ENCODE measurements at regions not wholly inside any gene's neighbourhood (a gene's known extent, or its start where the extent isn't known, plus 50 kb on each side); places are given as distances from the start of the nearest gene placed in this dataset.

DNA sequence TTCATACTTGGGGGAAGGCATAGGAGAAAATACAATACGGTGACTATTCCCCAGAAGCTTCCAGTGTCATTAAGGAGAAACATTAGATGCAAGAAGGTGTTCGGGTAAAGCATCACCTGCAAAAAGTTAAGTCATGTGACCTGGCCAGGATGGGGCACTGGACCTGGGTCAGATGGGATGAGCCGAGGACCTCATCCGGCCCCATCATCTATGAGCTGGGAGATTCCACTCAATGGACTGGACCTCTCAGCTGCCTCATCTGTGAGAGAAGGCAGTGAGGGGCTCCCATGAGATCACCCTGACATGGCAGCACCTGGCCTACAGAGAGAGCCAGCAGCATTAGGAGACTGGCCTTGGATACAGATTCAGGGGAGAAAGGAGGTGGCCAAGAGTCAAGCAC lies 111.4 kb upstream of the TEX51 start:
- H3K4me1 ChIP-seq (replicated peaks in 1 of 2): peaks cover 0 to under 1% of the 10 kb centered on the region in 2 donors
- no peak overlapping the region for H3K4me3 ChIP-seq
- H3K27ac ChIP-seq: no peak overlapping the region
- WGBS, 10 experiments: 0 to 100% (median 71%) methylated on average over 1 to 4 of the region's 4 CpGs; no CpG with 5 or more reads in 2 of the 10 experiments
- in situ Hi-C loops (cut with MboI; ENCODE audit: low pct_unique_long_range_greater_than_20kb in 2 of 9, low sequenced_read_pairs in 9 of 9, unreplicated experiment in 9 of 9): loop anchor here in 3 of 9 experiments (10.0 to 25.0 kb wide), 6 partner anchors 175 to 1025 kb away; no protein-coding TSS in a partner anchor
- ATAC-seq (replicated peaks in 6 of 8): no peak

DNA sequence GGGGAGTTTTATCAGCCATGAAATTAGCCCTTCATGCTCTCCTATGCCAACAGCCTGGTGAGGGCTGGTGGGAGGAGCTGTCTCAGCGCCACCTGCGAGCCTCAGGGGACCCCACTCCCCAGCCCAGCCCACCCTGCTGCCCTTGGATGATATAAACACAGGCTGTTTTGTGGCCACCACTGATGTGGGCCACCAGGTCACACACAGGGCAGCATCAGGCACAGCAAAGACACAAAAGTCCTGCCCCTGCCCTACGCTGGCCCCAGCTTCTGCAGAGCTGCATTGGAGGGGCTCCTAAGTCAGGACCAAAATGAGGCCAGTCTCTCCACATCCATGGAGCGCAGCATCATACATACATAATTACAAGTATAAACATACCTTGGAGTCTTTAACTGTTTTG lies 110.6 kb upstream of the TEX51 start:
- 0 to 100% methylated on average over 1 of the region's 4 CpGs; no CpG with 5 or more reads in 8 of the 10 experiments for WGBS, 10 experiments
- no peak for ATAC-seq (replicated peaks in 6 of 8)
- Histone ChIP-seq H3K4me1 (replicated peaks in 1 of 2) (no peaks in the 10 kb centered on the region), H3K27ac (no peak overlapping the region), H3K4me3 (no peak overlapping the region)
- in situ Hi-C loops (cut with MboI; ENCODE audit: low pct_unique_long_range_greater_than_20kb in 2 of 9, low sequenced_read_pairs in 9 of 9, unreplicated experiment in 9 of 9): loop anchor here in 3 of 9 experiments (10.0 to 25.0 kb wide), 6 partner anchors 174 to 1026 kb away; no protein-coding TSS in a partner anchor

DNA sequence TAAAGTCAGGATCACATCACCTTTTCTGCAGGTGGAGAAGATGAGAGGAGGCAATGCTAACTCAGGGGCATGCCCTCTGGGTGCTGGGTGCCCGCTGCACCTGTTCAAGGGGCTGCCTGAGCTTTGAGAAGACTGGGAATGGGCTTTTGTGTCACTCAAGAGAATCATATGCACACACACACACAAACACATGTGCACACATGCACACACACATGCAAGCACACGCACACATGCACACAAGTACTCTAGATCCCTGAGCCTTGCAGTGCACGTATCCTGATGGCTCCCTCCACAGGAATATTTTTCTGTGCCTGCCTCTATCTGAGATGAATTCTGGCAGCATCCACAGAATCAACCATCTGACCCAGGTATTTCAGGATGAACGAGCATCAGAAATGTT lies 110.0 kb upstream of the TEX51 start:
- in situ Hi-C loops (cut with MboI; ENCODE audit: low pct_unique_long_range_greater_than_20kb in 2 of 9, low sequenced_read_pairs in 9 of 9, unreplicated experiment in 9 of 9): loop anchor here in 3 of 9 experiments (10.0 to 25.0 kb wide), 6 partner anchors 174 to 1026 kb away; no protein-coding TSS in a partner anchor
- H3K4me1 ChIP-seq (replicated peaks in 1 of 2): no peaks in the 10 kb centered on the region
- no peak overlapping the region for H3K4me3 ChIP-seq
- ATAC-seq (replicated peaks in 6 of 8): no peak
- no peak overlapping the region for H3K27ac ChIP-seq
- 30 to 100% (median 90%) methylated on average over 1 to 3 of the region's 4 CpGs; no CpG with 5 or more reads in 6 of the 10 experiments for WGBS, 10 experiments

GRCh38 chr2:126790987-126791780 lies 107.5 kb upstream of the TEX51 start:
- in situ Hi-C loops (cut with MboI; ENCODE audit: low pct_unique_long_range_greater_than_20kb in 2 of 9, low sequenced_read_pairs in 9 of 9, unreplicated experiment in 9 of 9): loop anchor here in 3 of 9 experiments (25.0 kb wide), 5 partner anchors 171 to 1029 kb away; no protein-coding TSS in a partner anchor
- H3K4me1 ChIP-seq (replicated peaks in 1 of 2): peaks cover 0 to 2% of the 10 kb centered on the region in 2 donors
- WGBS, 10 experiments: 40 to 100% (median 70%) methylated on average over 1 to 12 of the region's 18 CpGs

GRCh38 chr2:126792186-126792585 lies 106.5 kb upstream of the TEX51 start:
- WGBS, 10 experiments: 20 to 100% (median 67%) methylated on average over 1 to 2 of the region's 5 CpGs; no CpG with 5 or more reads in 5 of the 10 experiments
- no peak for ATAC-seq (replicated peaks in 6 of 8)
- Histone ChIP-seq H3K27ac (no peak overlapping the region), H3K4me3 (no peak overlapping the region), H3K4me1 (replicated peaks in 1 of 2) (peaks cover 0 to 2% of the 10 kb centered on the region in 2 donors)
- in situ Hi-C loops (cut with MboI; ENCODE audit: low pct_unique_long_range_greater_than_20kb in 2 of 9, low sequenced_read_pairs in 9 of 9, unreplicated experiment in 9 of 9): loop anchor here in 3 of 9 experiments (25.0 kb wide), 5 partner anchors 170 to 1030 kb away; no protein-coding TSS in a partner anchor

More at GRCh38 chr2:126790987-126791780, 107.5 kb upstream of the TEX51 start:
- no peak for ATAC-seq (replicated peaks in 6 of 8)
- Histone ChIP-seq H3K27ac (no peak overlapping the region), H3K4me3 (no peak overlapping the region)

GRCh38 chr2:126792993-126793392 lies 105.7 kb upstream of the TEX51 start:
- no peak for ATAC-seq (replicated peaks in 6 of 8)
- Histone ChIP-seq H3K4me3 (no peak overlapping the region), H3K4me1 (replicated peaks in 1 of 2) (peaks cover 0 to 2% of the 10 kb centered on the region in 2 donors), H3K27ac (no peak overlapping the region)
- WGBS, 10 experiments: 24 to 100% (median 92%) methylated on average over 2 to 4 of the region's 4 CpGs; no CpG with 5 or more reads in 5 of the 10 experiments
- in situ Hi-C loops (cut with MboI; ENCODE audit: low pct_unique_long_range_greater_than_20kb in 2 of 9, low sequenced_read_pairs in 9 of 9, unreplicated experiment in 9 of 9): loop anchor here in 3 of 9 experiments (25.0 kb wide), 5 partner anchors 169 to 1031 kb away; no protein-coding TSS in a partner anchor

DNA sequence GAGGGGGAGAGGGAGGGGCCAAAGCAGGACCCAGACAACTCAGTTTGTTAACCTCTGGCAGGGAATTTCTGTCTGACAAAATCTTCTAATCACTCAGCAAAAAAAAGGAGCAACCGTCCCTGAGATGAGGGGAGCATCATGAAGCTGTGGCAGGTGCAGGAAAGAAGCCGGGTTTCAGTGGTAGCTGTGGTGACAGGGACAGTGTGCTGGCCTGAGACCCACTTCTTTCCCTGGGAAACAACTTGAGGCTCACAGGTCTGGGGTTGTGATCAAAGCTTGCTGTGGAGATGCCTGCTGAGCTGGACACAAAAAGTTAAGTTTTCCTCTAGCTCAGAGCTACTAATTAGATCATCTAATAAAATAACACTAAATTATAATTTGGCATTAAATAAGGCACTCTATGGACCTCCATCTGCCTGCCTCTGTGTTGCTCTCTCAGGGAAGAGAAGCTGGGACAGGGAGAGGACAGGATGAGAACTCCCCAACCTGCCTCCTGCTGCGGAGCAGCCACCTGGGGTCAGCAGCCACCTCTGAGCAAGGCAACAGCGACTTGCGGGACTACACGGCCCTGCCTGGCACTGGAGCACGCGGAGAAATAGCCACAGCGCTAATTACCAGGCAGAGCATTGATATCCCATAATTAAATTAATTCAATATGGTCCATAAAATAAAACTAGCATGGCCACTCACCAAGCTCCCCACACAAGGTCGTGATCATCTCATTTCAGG lies 104.6 kb upstream of the TEX51 start:
- no peak overlapping the region for H3K27ac ChIP-seq
- 0 to 100% (median 50%) methylated on average over 1 to 7 of the region's 10 CpGs; no CpG with 5 or more reads in 2 of the 10 experiments for WGBS, 10 experiments
- H3K4me3 ChIP-seq: no peak overlapping the region
- in situ Hi-C loops (cut with MboI; ENCODE audit: low pct_unique_long_range_greater_than_20kb in 2 of 9, low sequenced_read_pairs in 9 of 9, unreplicated experiment in 9 of 9): loop anchor here in 3 of 9 experiments (25.0 kb wide), 5 partner anchors 168 to 1032 kb away; no protein-coding TSS in a partner anchor
- peak in 3 of 8 experiments; percentile 31 to 45 (median 35) for ATAC-seq (replicated peaks in 6 of 8)
- H3K4me1 ChIP-seq (replicated peaks in 1 of 2): peaks cover 0 to 2% of the 10 kb centered on the region in 2 donors

DNA sequence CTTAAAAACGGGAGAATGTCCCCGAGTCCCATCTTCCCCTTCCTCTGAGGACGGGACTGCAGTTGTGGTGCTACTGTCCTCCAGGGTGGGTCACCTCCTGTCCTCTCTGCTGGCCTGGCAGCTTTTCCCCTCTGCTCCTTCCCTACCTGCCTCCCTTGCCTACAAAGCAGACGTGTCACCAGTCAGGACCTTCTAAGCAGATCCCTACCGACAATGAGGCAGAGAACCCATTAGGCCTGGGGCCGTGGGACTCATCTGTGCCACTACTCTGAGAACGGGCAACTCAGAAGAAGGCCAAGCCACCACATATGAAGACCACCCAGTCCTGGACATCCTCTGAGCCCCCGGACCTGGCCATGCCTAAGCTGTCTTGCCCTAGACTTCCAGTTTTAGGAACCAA lies 103.0 kb upstream of the TEX51 start:
- ATAC-seq (replicated peaks in 6 of 8): no peak
- H3K27ac ChIP-seq: no peak overlapping the region
- 0 to 100% (median 83%) methylated on average over 1 to 6 of the region's 8 CpGs; no CpG with 5 or more reads in 3 of the 10 experiments for WGBS, 10 experiments
- peaks cover 2 to 6% of the 10 kb centered on the region in 2 donors for H3K4me1 ChIP-seq (replicated peaks in 1 of 2)
- no peak overlapping the region for H3K4me3 ChIP-seq
- in situ Hi-C loops (cut with MboI; ENCODE audit: low pct_unique_long_range_greater_than_20kb in 2 of 9, low sequenced_read_pairs in 9 of 9, unreplicated experiment in 9 of 9): loop anchor here in 3 of 9 experiments (25.0 kb wide), 5 partner anchors 167 to 1033 kb away; no protein-coding TSS in a partner anchor

DNA sequence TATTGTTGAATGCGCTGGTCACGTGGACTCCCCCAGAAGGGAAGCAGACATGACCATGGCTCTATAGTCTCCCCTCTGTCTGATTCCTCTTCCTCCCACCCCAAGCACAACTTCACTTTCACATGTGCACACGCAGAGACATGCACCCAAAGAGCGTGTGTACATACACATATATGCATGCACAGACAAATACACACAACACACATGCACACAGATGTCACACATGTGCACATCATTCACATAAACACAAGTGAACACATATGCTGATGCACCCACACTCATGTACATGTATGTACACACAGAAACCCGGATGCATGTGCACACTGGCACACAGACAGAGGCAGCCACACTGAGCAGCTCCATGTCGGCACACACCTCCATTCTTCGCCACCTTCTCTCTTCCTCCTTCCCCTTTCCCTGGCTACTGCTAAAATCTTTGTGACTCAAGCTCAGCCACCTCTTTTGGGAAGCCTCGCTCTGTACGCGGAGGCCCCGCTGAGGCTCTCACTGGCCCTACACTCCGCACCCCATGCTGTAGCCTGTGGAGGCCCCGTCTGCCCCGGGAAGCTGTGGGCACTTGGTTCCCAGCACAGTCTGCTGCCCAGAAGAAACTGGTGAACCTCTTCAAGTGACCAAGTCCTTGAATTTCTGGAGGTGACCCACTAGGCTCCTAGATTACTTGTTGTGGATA lies 101.6 kb upstream of the TEX51 start:
- no peak for ATAC-seq (replicated peaks in 6 of 8)
- in situ Hi-C loops (cut with MboI; ENCODE audit: low pct_unique_long_range_greater_than_20kb in 2 of 9, low sequenced_read_pairs in 9 of 9, unreplicated experiment in 9 of 9): loop anchor here in 3 of 9 experiments (25.0 kb wide), 5 partner anchors 165 to 1035 kb away; no protein-coding TSS in a partner anchor
- no peak overlapping the region for H3K4me3 ChIP-seq
- H3K4me1 ChIP-seq (replicated peaks in 1 of 2): peaks cover 2 to 6% of the 10 kb centered on the region in 2 donors
- H3K27ac ChIP-seq: no peak overlapping the region
- 50 to 100% (median 87%) methylated on average over 2 to 7 of the region's 14 CpGs; no CpG with 5 or more reads in 5 of the 10 experiments for WGBS, 10 experiments

- H3K27ac ChIP-seq: no peak overlapping the region
- H3K4me1 ChIP-seq (replicated peaks in 1 of 2): peaks cover 2 to 6% of the 10 kb centered on the region in 2 donors
- WGBS, 10 experiments: 60 to 89% methylated on average over 1 to 7 of the region's 13 CpGs; no CpG with 5 or more reads in 8 of the 10 experiments
- no peak overlapping the region for H3K4me3 ChIP-seq
- ATAC-seq (replicated peaks in 6 of 8): no peak
- in situ Hi-C loops (cut with MboI; ENCODE audit: low pct_unique_long_range_greater_than_20kb in 2 of 9, low sequenced_read_pairs in 9 of 9, unreplicated experiment in 9 of 9): loop anchor here in 3 of 9 experiments (25.0 kb wide), 5 partner anchors 165 to 1035 kb away; no protein-coding TSS in a partner anchor
Observed at GRCh38 chr2:126797622-126798275, 100.9 kb upstream of the TEX51 start.

DNA sequence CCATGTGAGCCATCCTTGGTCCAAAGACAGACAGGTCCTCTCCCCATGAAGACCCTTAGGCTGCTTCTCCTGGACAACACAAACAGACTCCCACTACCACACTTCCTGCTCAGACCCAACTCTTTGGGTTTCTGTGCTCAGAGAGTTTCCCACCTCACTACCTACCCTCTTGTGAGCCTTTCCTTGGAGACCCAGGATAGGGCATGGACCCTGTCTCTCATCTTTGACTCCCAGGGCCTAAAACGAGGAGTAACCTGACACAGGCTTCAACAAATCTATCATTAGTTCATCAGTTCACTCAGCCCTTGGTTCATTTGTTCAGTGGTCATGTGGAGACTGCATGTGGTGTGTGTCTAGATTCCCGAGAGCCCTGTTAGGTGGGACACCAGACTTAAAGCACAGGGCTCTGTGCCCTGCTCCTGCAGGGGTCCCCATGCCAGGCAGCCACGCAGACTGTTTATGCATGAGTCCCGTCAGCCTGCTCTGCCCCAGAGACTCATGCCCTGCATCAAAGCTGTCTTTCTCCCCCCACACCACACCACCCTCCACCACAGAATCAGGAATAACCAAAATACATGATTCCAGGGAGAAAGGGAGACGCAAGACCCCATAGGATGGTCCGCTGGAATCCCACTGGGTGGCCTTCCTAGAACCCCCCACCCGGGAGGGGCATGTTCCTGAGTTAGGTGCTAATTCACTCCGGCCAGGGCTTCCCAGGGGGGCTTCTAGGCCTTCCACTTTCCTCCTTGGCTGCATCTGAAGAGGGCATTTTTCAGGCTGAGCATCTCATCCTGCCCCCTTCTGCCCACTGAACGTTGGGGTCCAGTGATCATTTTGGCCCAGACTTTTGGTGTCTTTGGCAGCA lies 100.2 kb upstream of the TEX51 start:
- no peak for ATAC-seq (replicated peaks in 6 of 8)
- Histone ChIP-seq H3K4me3 (no peak overlapping the region), H3K27ac (no peak overlapping the region), H3K4me1 (replicated peaks in 1 of 2) (peaks cover 2 to 6% of the 10 kb centered on the region in 2 donors)
- 20 to 100% (median 50%) methylated on average over 1 to 3 of the region's 9 CpGs; no CpG with 5 or more reads in 3 of the 10 experiments for WGBS, 10 experiments
- in situ Hi-C loops (cut with MboI; ENCODE audit: low pct_unique_long_range_greater_than_20kb in 2 of 9, low sequenced_read_pairs in 9 of 9, unreplicated experiment in 9 of 9): loop anchor here in 3 of 9 experiments (25.0 kb wide), 5 partner anchors 164 to 1036 kb away; no protein-coding TSS in a partner anchor
